PC-9 (cell line): ENCODE measurements at regions not wholly inside any gene's neighbourhood (a gene's known extent, or its start where the extent isn't known, plus 50 kb on each side); places are given as distances from the start of the nearest gene placed in this dataset.

Source experiments
- BruUV-seq: library from RNA; stranded (reverse); fragments of 400-500 nt; replicated peaks from 2 replicates; lab custom pipeline; 2021; lab: Mats Ljungman, UMichigan
- CTCF ChIA-PET: fragments of 300-600 bp; sonication (Branson Sonifier 250); formaldehyde crosslinking; loops from one replicate; lab custom pipeline; 2022; ENCODE audit warnings: antibody characterized with exemption; lab: Charles Lee
- POLR2A ChIA-PET: fragments of 300-600 bp; sonication (Branson Sonifier 250); formaldehyde crosslinking; loops from one replicate; lab custom pipeline; 2022; ENCODE audit warnings: antibody characterized with exemption; ENCODE audit not compliant: unreplicated experiment; lab: Charles Lee
- DNase-seq, 2 experiments: peaks; one replicate each; pipeline versions ENCODE4 v3.0.0 to v3.0.0-alpha.2; 2015 to 2022; ENCODE audit warnings: mixed read lengths in 1 of 2
- H2AFZ ChIP-seq: fragments of 200-600 bp; sonication (generic); 2 replicates; pipeline ENCODE4 v1.8.1; 2017; ENCODE audit warnings: antibody characterized with exemption
- H3F3A ChIP-seq: fragments of 200-600 bp; sonication (generic); 2 replicates; pipeline ENCODE4 v1.8.1; 2017; ENCODE audit warnings: antibody characterized with exemption, mild to moderate bottlenecking, low read depth; ENCODE audit not compliant: insufficient read depth
- H3K27ac ChIP-seq: fragments of 200-600 bp; sonication (generic); 2 replicates; pipeline ENCODE4 v1.6.1; 2016; ENCODE audit warnings: mixed run types
- H3K27me3 ChIP-seq: fragments of 200-600 bp; sonication (generic); 2 replicates; pipeline ENCODE4 v1.6.1; 2016; ENCODE audit warnings: low read depth, mixed run types; ENCODE audit not compliant: insufficient read depth
- H3K36me3 ChIP-seq: fragments of 200-600 bp; sonication (generic); 2 replicates; pipeline ENCODE4 v1.6.1; 2016; ENCODE audit warnings: low read depth, mixed run types
- H3K4me1 ChIP-seq: fragments of 200-600 bp; sonication (generic); replicated peaks from 2 replicates; pipeline ENCODE4 v1.6.1; 2016; ENCODE audit warnings: mixed run types; ENCODE audit not compliant: insufficient read depth
- H3K4me2 ChIP-seq: fragments of 200-600 bp; sonication (generic); 2 replicates; pipeline ENCODE4 v1.6.1; 2017; ENCODE audit warnings: mixed run types
- H3K4me3 ChIP-seq: fragments of 200-600 bp; sonication (generic); 2 replicates; pipeline ENCODE4 v1.6.1; 2016; ENCODE audit warnings: mixed run types
- H3K79me2 ChIP-seq: fragments of 200-600 bp; sonication (generic); 2 replicates; pipeline ENCODE4 v1.6.1; 2017; ENCODE audit warnings: low read depth, mixed run types
- H3K9me2 ChIP-seq: fragments of 200-600 bp; sonication (generic); 2 replicates; pipeline ENCODE4 v1.8.1; 2017; ENCODE audit warnings: mild to moderate bottlenecking; ENCODE audit not compliant: insufficient read depth
- H3K9me3 ChIP-seq: fragments of 200-600 bp; sonication (generic); 2 replicates; pipeline ENCODE4 v1.8.1; 2016; ENCODE audit warnings: low read depth; ENCODE audit not compliant: insufficient read depth
- H4K20me1 ChIP-seq: fragments of 200-600 bp; sonication (generic); 2 replicates; pipeline ENCODE4 v1.8.1; 2017; ENCODE audit not compliant: insufficient read depth
- CTCF ChIP-seq: fragments of 200-600 bp; sonication (generic); conservative IDR thresholded peaks from 2 replicates; pipeline ENCODE4 v1.6.1; 2017; ENCODE audit warnings: mixed run types, antibody characterized with exemption, mild to moderate bottlenecking, moderate library complexity
- EZH2 ChIP-seq: fragments of 200-600 bp; sonication (generic); IDR thresholded peaks from 2 replicates; pipeline ENCODE4 v1.8.0; 2017; ENCODE audit warnings: antibody characterized with exemption, low read depth
- intact Hi-C: fragments of 100-400 bp; cut with micrococcal nuclease; formaldehyde crosslinking; loops from one replicate; pipeline ENCODE4 v1.10.0; 2022; ENCODE audit not compliant: unreplicated experiment

- Histone ChIP-seq H3K79me2 (no peaks in the 10 kb centered on the region), H3K36me3 (no peaks in the 10 kb centered on the region), H3K27ac (no peak overlapping the region), H3K9me2 (no peaks in the 10 kb centered on the region), H4K20me1 (no peaks in the 10 kb centered on the region), H2AFZ (no peak overlapping the region), H3K27me3 (peaks cover 99% of the 10 kb centered on the region), H3K9me3 (no peaks in the 10 kb centered on the region), H3K4me1 (no peaks in the 10 kb centered on the region), H3K4me3 (no peak overlapping the region), H3K4me2 (no peak overlapping the region), H3F3A (no peaks in the 10 kb centered on the region)
- CTCF ChIA-PET = no interaction called here
- DNase-seq = no peak
- POLR2A ChIA-PET = no interaction called here
- BruUV-seq = no TSS peak
- TF ChIP-seq EZH2 = no peak
- no peak for TF ChIP-seq CTCF
- intact Hi-C loops = no loop called here
Measured at GRCh38 chr2:100199421-100199820, 57.0 kb upstream of the AFF3 start.

- Histone ChIP-seq H4K20me1 (no peaks in the 10 kb centered on the region), H3K27ac (no peak overlapping the region), H2AFZ (no peak overlapping the region), H3K9me3 (no peaks in the 10 kb centered on the region), H3K36me3 (no peaks in the 10 kb centered on the region), H3K4me3 (no peak overlapping the region), H3F3A (no peaks in the 10 kb centered on the region), H3K4me1 (no peaks in the 10 kb centered on the region), H3K9me2 (no peaks in the 10 kb centered on the region), H3K79me2 (no peaks in the 10 kb centered on the region), H3K27me3 (peaks cover 99% of the 10 kb centered on the region), H3K4me2 (no peak overlapping the region)
- TF ChIP-seq CTCF (no peak), EZH2 (no peak)
- DNase-seq = peak in 1 of 2 experiments; percentile 5
- CTCF ChIA-PET = no interaction called here
- intact Hi-C loops = no loop called here
- no TSS peak for BruUV-seq
- POLR2A ChIA-PET = no interaction called here
Measured at GRCh38 chr2:100198461-100199230, 56.3 kb upstream of the AFF3 start.

- Histone ChIP-seq H3K27me3 (peaks cover 100% of the 10 kb centered on the region), H3K79me2 (no peaks in the 10 kb centered on the region), H3K36me3 (no peaks in the 10 kb centered on the region), H3K27ac (no peak overlapping the region), H3K9me2 (no peaks in the 10 kb centered on the region), H3F3A (no peaks in the 10 kb centered on the region), H2AFZ (no peak overlapping the region), H3K4me1 (no peaks in the 10 kb centered on the region), H3K4me3 (no peak overlapping the region), H3K9me3 (no peaks in the 10 kb centered on the region), H4K20me1 (no peaks in the 10 kb centered on the region), H3K4me2 (no peak overlapping the region)
- intact Hi-C loops = no loop called here
- no peak for DNase-seq
- ChIA-PET POLR2A (no interaction called here), CTCF (no interaction called here)
- no TSS peak for BruUV-seq
- no peak for TF ChIP-seq CTCF
- no peak for TF ChIP-seq EZH2
Measured at GRCh38 chr2:100197631-100198153, 55.3 kb upstream of the AFF3 start.
